NCI-H446 (cell line): ENCODE measurements at regions not wholly inside any gene's neighbourhood (a gene's known extent, or its start where the extent isn't known, plus 50 kb on each side); places are given as distances from the start of the nearest gene placed in this dataset.
A peak's percentile ranks its signal among the peaks of the same experiment; 100 is the strongest.

Experiments
- DNase-seq, 2 experiments: peaks; one replicate each; lab custom pipeline; 2025; lab: John Stamatoyannopoulos, UW

DNA sequence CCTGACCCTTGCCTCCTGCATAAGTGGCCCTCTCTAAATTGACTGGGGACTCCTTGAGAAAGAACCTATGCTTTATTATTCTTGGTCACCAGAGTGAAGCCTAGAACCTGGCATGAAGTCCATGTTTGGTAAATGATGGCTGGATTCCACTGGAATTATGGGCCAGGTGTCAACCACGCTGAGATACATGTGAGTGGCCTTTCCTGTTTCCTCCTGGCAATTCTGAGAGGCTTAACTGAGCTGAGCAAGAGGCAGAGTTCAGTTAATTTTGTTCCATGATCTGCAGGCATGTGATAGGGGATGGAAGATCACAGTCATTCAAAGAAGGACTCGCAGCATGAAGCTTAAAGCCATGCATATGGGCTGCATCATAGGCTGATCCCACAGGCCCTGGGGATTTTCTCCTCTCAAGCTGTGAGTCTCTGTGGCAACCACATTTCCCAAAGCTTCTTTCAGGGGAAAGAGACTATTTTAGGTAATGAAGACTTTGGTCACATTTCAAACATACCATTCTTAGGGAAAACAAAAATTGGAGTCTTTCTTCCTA, 69.4 kb upstream of the CLNK start:
- no peak for DNase-seq

DNA sequence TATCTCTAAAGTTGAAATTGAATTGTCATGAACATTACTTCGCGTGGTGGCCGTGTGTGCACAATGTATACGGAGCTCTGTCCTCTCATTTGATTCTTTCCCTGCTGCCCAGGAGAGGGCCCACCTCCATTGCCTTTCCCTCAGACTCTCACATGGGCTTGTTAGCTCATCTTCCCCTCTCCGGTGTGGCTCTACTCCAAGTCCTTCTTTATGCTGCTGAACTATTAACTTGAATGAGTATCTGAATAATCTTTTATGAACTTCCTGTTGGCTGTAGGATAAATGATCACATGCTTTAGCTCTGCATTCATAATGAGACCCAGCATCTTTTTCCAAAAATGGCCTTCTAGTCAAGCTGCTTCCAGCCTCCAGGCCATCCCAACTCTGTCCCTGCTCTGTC, 68.8 kb upstream of the CLNK start:
- peak in 1 of 2 experiments; percentile 18 for DNase-seq

DNA sequence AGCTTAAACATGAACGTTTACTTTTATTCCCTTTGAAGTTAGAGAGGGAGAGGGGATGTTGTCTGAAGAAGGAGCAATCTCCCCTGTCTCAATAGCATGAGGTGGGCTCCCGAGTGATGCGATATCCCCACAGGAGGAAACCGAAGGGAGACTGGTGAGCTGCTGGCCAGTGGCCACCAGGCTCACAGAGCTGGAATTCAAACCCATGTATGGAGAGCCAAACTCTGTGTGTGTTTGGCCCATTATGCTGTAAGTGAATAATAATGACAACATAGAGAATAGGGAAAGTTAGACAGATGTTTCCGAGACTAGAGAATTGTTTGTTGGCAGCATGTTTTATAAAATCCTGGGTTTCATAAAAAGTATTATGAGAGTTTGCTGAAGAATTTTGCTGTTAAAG, 66.1 kb upstream of the CLNK start:
- peak in 1 of 2 experiments; percentile 11 for DNase-seq

DNA sequence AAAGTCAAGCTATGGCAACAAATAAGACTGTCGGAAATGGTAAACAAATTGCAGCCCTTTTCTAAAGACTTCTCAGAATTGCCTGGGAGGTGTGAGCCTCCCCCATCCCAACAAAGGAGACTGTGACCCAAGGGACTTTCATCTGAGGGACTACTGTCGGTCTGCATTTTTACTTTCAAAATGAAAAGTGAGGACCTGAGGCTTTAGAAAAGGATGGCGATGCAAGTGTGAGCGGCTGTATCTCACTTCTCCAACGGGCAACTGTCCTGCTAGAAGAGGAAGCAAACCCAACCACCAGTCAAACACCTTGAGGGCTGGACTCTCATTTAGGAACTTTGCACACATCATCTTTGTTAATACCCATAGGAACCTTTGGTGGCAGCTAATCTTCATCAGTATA, 62.6 kb upstream of the CLNK start:
- DNase-seq, result no peak

GRCh38 chr4:10746371-10747171, 62.0 kb upstream of the CLNK start:
- peak in 1 of 2 experiments; percentile 1 for DNase-seq

- DNase-seq, result no peak
Measured at GRCh38 chr4:10743357-10743756, 58.8 kb upstream of the CLNK start.

DNA sequence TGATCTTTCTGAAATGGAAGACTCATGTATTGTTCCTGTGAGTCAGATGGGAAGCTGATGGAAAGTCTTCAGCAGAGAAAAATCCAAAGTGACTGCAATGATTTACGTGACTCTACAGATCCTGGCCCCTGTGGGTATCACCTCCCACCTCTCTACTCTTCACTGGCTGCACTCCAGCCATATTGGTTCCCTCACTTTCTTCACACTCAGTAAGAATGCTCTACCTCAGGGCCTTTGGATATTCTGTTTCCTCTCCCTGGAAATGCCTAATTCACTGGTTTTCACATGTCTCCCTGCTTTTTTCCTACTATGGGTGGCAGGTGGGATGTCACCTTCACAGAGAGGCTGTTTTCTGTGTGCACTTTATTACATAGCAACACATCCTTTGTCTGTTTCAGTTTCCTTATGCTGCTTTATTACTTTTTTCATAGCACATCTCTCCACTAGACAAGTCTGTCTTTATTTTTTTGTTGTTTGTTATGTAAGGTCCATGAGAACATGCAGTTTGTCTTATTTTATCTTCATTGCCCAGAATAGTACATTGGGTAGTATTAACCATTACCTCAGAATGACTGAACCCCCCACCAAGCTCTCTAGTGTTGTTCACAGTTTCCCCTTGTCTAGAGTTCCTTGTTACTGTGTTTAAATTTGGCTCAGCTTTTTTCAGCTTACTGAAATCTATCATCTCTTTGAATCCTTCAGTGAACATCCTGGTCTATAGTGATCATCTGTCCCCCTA, 57.6 kb upstream of the CLNK start:
- no peak for DNase-seq

DNA sequence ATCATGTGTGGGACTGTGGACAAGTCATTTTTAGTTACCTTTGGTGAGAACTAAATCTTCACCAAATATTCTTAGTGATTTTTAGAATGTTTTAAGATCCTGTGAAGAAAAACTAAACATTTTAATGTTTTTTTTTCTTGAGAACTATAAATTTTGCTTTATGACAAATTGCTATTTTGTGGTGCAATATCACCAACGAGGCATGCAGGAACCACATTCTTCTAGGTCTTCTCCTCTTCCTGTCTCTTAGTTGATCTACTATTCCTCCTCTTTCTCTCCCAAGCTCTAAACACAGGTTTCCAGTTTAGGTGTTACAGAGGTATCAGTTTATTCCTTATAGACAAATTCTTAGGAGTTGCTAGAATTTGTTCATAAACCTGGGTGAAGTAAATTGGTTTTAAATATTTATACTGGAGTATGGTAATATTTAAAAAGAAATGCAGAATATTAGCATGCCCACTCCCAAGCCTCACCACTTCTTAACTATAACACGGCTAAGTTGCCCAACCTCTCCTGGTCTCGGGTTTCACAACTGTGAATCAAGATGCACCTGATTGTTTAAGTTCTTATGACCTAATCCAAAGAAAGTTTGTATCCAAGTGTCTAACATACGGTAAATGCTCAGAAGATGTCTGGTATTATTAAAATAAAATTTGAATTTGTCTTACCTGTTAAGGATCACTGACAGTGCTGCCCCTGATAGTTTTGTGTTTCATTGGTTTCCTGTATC, 56.5 kb upstream of the CLNK start:
- DNase-seq, result no peak

DNA sequence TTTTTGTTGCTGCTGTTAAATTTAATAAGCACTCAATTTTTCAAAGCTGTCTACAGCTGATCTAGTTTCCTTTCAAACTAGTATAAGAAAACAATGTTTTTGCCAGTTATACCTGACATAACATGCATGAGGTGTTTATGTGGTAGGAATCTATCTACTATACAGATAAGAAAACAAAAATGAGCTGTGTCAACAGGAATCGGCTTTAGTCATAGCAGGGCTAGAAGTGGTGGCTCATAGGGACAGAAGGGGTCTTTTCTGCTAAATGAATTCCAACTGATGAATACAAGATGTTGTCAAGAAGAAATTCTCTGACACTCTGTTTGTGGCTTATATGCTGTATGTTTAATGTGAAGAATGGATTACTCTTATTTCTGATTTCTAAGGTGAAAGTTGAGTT, 55.7 kb upstream of the CLNK start:
- no peak for DNase-seq

GRCh38 chr4:10738826-10739489, 54.4 kb upstream of the CLNK start:
- no peak for DNase-seq

- no peak for DNase-seq
Measured at GRCh38 chr4:10737337-10737736, 52.8 kb upstream of the CLNK start.

DNA sequence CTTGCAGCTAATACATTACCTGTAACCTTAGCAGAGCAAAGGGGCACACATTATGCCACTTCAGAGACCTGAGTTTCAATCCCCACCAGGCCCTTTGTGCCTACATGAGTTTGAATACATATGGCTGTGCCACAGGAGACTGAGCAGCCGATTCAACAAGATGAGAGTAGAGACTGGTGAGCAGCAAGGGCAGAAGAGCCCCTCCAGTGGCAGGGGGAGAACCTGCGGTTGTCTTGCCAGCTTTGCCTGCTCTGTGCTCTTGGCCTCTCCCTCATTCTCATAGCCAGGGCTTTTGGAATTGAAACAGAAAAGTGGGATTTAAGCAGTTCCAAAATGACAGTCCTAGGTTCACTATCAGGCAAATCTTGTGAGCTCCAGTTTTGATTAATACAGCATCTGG, 52.3 kb upstream of the CLNK start:
- no peak for DNase-seq

DNA sequence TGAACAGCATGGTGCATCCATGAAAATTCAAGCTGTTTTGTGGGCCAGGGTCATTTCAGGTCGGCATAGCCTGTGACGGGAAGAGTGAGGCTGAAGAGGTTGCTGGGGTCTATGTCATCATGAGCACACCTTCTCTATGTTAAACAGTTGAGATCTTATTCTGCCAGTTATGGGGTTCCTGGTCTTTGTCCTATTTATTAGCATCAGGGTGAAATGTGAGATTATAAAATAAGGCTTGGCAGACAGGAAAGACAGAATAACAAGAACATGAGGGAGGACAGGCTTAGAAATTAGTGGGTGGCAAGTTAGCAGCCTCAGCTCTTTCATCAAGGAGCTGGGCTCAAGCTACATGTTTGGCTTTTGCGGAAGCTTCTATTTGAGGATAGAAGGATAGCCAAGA, 51.7 kb upstream of the CLNK start:
- no peak for DNase-seq

DNA sequence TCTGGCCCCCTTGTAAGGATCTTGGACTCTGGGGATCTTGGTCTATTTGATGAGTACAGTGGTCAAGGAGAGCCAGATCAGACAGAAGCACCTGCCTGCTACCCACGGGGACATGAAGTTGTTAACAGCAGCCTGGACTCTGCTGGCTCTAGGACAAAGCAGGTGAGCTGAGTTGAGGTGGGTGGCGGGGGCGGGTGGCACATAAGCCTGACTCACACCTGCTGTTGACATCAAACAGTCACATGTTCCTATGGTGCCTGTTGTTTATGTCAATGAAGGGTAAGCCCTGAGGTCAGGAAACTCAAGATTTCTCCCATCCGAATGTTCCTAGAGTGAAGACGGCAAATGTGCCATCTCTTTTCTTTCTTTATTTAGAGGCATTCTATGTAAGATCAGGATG, 50.1 kb upstream of the CLNK start:
- DNase-seq, result no peak
